GM21423 (cell line): ENCODE measurements at regions not wholly inside any gene's neighbourhood (a gene's known extent, or its start where the extent isn't known, plus 50 kb on each side); places are given as distances from the start of the nearest gene placed in this dataset.

Experiments
- ATAC-seq: cut with Tn5 transposase; IDR thresholded peaks from one replicate; pipeline ENCODE4 v1.9.1; 2021; ENCODE audit warnings: mild to moderate bottlenecking, moderate library complexity; ENCODE audit not compliant: unreplicated experiment

- no peak for ATAC-seq
These were observed 285.7 kb upstream of the ROBO2 start for GRCh38 chr3:76754247-76754646.

- no peak for ATAC-seq
These were observed 283.3 kb upstream of the ROBO2 start for GRCh38 chr3:76756577-76756976.

DNA sequence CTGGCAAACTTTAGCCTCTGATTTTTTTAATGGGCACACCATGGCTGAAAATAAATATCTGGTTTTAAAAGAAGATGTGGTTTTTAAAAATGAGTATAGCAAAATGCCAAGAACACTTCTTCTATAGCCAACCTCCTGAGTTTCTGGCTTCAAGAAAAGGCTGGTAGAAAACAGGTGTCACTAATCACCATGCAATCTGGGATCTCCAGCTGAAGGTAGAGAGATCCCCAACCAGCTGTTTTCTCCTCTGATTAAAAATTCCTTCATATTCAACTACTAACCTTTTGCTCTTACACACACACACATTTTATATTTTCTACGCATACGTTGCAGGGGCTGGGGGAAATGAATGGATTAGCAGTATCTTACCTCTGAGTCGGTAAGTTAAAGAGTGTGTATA, 279.6 kb upstream of the ROBO2 start:
- ATAC-seq = no peak

DNA sequence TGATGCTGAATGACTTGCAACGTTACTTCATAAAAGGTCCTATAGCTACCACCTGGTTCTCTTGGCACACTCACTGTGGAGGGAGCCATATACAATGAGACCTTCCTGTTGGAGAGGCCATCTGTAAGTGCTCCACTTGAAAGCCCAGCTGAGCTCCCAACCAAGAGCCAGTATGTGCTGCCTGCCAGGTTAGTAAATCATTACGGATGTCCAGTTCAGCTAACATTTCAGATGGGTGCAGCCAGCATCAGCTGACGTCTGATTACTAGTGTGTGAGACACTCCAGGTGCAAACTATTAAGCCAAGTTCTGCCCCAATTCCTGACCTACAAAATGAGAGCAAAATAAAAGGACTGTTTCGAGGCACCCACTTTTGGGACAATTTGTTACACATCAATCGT, 274.4 kb upstream of the ROBO2 start:
- no peak for ATAC-seq

DNA sequence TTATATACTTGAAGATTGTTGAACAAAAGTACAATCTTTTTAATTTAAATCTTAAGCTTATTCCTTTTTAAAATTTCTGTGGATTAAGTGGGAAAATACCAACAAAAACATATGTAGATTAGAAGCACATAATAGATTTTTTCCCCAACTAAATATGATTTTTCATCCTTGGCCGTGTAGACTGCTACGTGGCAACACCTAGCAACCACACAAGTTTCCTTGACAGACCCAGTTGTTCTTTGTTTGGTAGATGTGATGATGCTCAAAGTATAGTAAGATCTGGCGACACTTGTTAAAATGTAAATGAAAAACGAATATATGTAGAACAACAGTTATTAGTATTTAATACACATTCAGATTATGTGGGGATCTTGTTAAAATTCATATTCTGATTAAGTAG, 271.0 kb upstream of the ROBO2 start:
- no peak for ATAC-seq

- ATAC-seq = no peak
These were observed 263.0 kb upstream of the ROBO2 start for GRCh38 chr3:76776927-76777326.

- no peak for ATAC-seq
These were observed 251.7 kb upstream of the ROBO2 start for GRCh38 chr3:76788206-76788605.

GRCh38 chr3:76789237-76789636, 250.7 kb upstream of the ROBO2 start:
- ATAC-seq = no peak

- ATAC-seq = no peak
These were observed 228.5 kb upstream of the ROBO2 start for GRCh38 chr3:76811418-76811817.

- ATAC-seq = no peak
These were observed 227.2 kb upstream of the ROBO2 start for GRCh38 chr3:76812649-76813242.

- no peak for ATAC-seq
These were observed 224.3 kb upstream of the ROBO2 start for GRCh38 chr3:76815561-76815960.

- ATAC-seq = no peak
These were observed 219.4 kb upstream of the ROBO2 start for GRCh38 chr3:76820481-76820880.

- ATAC-seq = no peak
These were observed 215.2 kb upstream of the ROBO2 start for GRCh38 chr3:76824658-76825240.

GRCh38 chr3:76826861-76827260, 213.0 kb upstream of the ROBO2 start:
- no peak for ATAC-seq

- no peak for ATAC-seq
These were observed 212.1 kb upstream of the ROBO2 start for GRCh38 chr3:76827701-76828226.

- no peak for ATAC-seq
These were observed 205.2 kb upstream of the ROBO2 start for GRCh38 chr3:76834657-76835056.

GRCh38 chr3:76841747-76842146, 198.2 kb upstream of the ROBO2 start:
- no peak for ATAC-seq

DNA sequence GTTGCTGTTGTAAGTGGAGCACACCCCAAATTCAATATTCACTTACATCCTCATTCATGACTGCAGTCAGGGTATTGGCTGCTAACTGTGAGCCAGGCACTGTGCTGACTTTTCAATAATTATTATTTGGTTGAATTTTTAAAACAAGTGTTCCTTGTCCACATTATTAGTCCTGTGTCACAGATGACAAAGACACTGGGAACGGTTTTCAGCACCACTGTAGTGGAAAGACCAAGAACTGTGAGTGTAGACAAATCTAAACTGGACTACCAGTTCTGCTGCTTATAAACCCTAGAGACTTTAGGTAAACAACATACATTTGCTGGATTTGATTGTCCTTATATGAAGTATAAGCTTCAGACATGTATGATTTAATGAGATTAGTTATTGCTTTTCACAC, 197.7 kb upstream of the ROBO2 start:
- ATAC-seq = no peak

DNA sequence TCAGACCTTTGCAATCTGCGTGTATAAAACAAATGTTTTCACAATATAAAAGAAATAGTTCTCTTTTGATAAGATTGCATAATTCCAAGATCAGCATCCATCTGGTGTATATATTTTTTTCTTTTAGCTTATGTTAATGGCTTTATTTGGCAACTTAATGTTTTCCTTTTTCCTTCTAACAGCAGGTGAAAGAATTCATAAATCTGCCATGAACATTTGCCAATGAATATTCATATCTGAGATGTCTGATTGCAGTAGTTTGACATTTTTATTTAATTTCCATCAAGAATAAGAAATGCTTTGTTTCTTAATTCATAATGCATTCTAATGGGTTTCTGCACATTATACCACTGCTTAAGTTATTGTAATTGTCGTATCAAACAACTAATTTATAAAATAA, 184.4 kb upstream of the ROBO2 start:
- ATAC-seq = no peak

GRCh38 chr3:76859596-76859995, 180.3 kb upstream of the ROBO2 start:
- ATAC-seq = no peak

- no peak for ATAC-seq
These were observed 175.5 kb upstream of the ROBO2 start for GRCh38 chr3:76864355-76864754.

DNA sequence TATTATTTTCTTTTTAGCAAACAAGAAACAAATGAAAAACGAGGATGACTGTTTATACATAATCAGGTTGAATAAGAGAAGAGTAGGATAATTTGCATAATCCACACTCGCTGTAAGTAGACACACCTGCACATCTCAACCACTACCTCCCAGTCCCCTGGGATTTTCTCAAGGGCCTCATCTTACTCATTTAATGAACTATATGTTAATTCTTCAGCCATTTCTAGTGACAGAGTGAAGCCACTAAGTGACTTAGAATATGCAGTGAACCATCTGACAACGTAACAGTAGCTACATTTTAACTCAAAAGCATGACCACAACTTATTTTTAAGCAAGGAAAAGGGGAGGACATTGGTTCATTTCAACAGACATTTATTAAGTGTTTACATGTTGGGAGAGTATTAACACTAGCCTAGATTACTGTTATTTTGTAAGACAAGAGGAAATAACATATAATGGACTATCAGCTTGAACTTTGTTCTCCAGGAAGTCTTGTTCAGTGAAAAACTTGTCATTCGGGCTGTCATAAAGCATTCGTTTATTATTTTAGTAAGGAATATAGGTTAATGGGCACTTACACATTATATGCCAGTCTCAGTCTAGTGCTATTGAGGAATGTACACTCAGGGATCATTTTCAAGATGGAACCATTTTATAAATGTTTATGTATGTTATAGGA, 173.0 kb upstream of the ROBO2 start:
- peak; percentile 82 for ATAC-seq
